ENCODE measurements at regions not wholly inside any gene's neighbourhood (a gene's known extent, or its start where the extent isn't known, plus 50 kb on each side); places are given as distances from the start of the nearest gene placed in this dataset.

GRCh38 chr7:155971180-155971770, 159.0 kb upstream of the SHH start:
- H3K4me1 ChIP-seq (ENCODE audit: control insufficient read depth, insufficient read depth, low read length), result no peaks in the 10 kb centered on the region
- no peak overlapping the region for H3K27ac ChIP-seq (ENCODE audit: low read length)
- Mint-ChIP-seq H3K27me3 (ENCODE audit: low read depth in 2 of 2) (peaks cover 0 to 4% of the 10 kb centered on the region in 2 donors), H3K4me3 (no peak overlapping the region), H3K4me1 (no peaks in the 10 kb centered on the region), H3K27ac (no peak overlapping the region), H3K9me3 (no peaks in the 10 kb centered on the region), H3K36me3 (no peaks in the 10 kb centered on the region)
- no peaks in the 10 kb centered on the region for H3K36me3 ChIP-seq (ENCODE audit: control insufficient read depth, insufficient read depth, low read length)
- H3K27me3 ChIP-seq (ENCODE audit: control insufficient read depth, insufficient read depth, low read length), result no peaks in the 10 kb centered on the region
- intact Hi-C loops (cut with micrococcal nuclease), result no loop called here
- WGBS (ENCODE audit: insufficient coverage), result 74% methylated on average over 14 of the region's 15 CpGs
- DNase-seq (no peak), ATAC-seq (no peak)
- TF ChIP-seq CTCF (IDR thresholded peaks at IDR 0.05), result no peak
- H3K4me3 ChIP-seq (ENCODE audit: low read length), result no peak overlapping the region
- no peaks in the 10 kb centered on the region for H3K9me3 ChIP-seq (ENCODE audit: control insufficient read depth, insufficient read depth, low read length)

GRCh38 chr7:155969192-155969929, 157.1 kb upstream of the SHH start:
- H3K4me1 Mint-ChIP-seq, result no peaks in the 10 kb centered on the region
- H3K9me3 ChIP-seq (ENCODE audit: control insufficient read depth, insufficient read depth, low read length), result no peaks in the 10 kb centered on the region
- peaks cover 0 to 2% of the 10 kb centered on the region in 2 donors for H3K27me3 Mint-ChIP-seq (ENCODE audit: low read depth in 2 of 2)
- no peaks in the 10 kb centered on the region for H3K9me3 Mint-ChIP-seq
- intact Hi-C loops (cut with micrococcal nuclease), result no loop called here
- no peak for DNase-seq
- no peaks in the 10 kb centered on the region for H3K36me3 Mint-ChIP-seq
- WGBS (ENCODE audit: insufficient coverage), result 94% methylated on average over 20 of the region's 21 CpGs
- no peaks in the 10 kb centered on the region for H3K36me3 ChIP-seq (ENCODE audit: control insufficient read depth, insufficient read depth, low read length)
- no peaks in the 10 kb centered on the region for H3K27me3 ChIP-seq (ENCODE audit: control insufficient read depth, insufficient read depth, low read length)
- H3K4me3 ChIP-seq (ENCODE audit: low read length), result no peak overlapping the region
- H3K27ac ChIP-seq (ENCODE audit: low read length), result no peak overlapping the region
- H3K4me3 Mint-ChIP-seq, result no peak overlapping the region
- TF ChIP-seq CTCF (IDR thresholded peaks at IDR 0.05), result no peak
- no peak for ATAC-seq
- H3K27ac Mint-ChIP-seq, result no peak overlapping the region
- H3K4me1 ChIP-seq (ENCODE audit: control insufficient read depth, insufficient read depth, low read length), result no peaks in the 10 kb centered on the region

- H3K36me3 ChIP-seq (ENCODE audit: control insufficient read depth, insufficient read depth, low read length), result no peaks in the 10 kb centered on the region
- TF ChIP-seq CTCF (IDR thresholded peaks at IDR 0.05), result no peak
- no peaks in the 10 kb centered on the region for H3K9me3 ChIP-seq (ENCODE audit: control insufficient read depth, insufficient read depth, low read length)
- no peaks in the 10 kb centered on the region for H3K9me3 Mint-ChIP-seq
- H3K4me3 Mint-ChIP-seq, result no peak overlapping the region
- H3K27ac ChIP-seq (ENCODE audit: low read length), result no peak overlapping the region
- no peak overlapping the region for H3K4me3 ChIP-seq (ENCODE audit: low read length)
- H3K4me1 Mint-ChIP-seq, result peaks cover 0 to 6% of the 10 kb centered on the region in 2 donors
- no peak for DNase-seq
- WGBS (ENCODE audit: insufficient coverage), result 84% methylated on average over 7 of the region's 7 CpGs
- H3K4me1 ChIP-seq (ENCODE audit: control insufficient read depth, insufficient read depth, low read length), result peaks cover 9% of the 10 kb centered on the region
- intact Hi-C loops (cut with micrococcal nuclease), result no loop called here
- H3K36me3 Mint-ChIP-seq, result no peaks in the 10 kb centered on the region
- H3K27me3 Mint-ChIP-seq (ENCODE audit: low read depth in 2 of 2), result peaks cover 0 to 5% of the 10 kb centered on the region in 2 donors
- no peaks in the 10 kb centered on the region for H3K27me3 ChIP-seq (ENCODE audit: control insufficient read depth, insufficient read depth, low read length)
- no peak for ATAC-seq
- no peak overlapping the region for H3K27ac Mint-ChIP-seq
Measured at GRCh38 chr7:155965010-155965409, 152.7 kb upstream of the SHH start.

Measured in natural killer cell (primary cell).